Gastroesophageal sphincter (tissue), 4 donors: ENCODE measurements at regions not wholly inside any gene's neighbourhood (a gene's known extent, or its start where the extent isn't known, plus 50 kb on each side); places are given as distances from the start of the nearest gene placed in this dataset.

Experiments
- ATAC-seq: fragments of 150-250 bp; one replicate; pipeline ENCODE4 v1.9.1; 2016; ENCODE audit warnings: mild to moderate bottlenecking, moderate library complexity
- H3K27ac ChIP-seq, 4 donors: fragments of 200-600 bp; sonication (generic) in 3 of 4; 1 replicate in 3 of 4; 2 replicates in 1 of 4; pipeline ENCODE4 v1.5.1; 2016 to 2019
- H3K27me3 ChIP-seq: fragments of 200-600 bp; sonication (generic); one replicate; pipeline ENCODE4 v1.5.1; 2019
- H3K36me3 ChIP-seq, 2 donors: fragments of 200-600 bp; sonication (generic); one replicate each; pipeline ENCODE4 v1.5.1; 2019; ENCODE audit warnings: control low read depth in 1 of 2
- H3K4me1 ChIP-seq, 3 donors: fragments of 200-600 bp; sonication (generic); 1 replicate in 2 of 3; 2 replicates in 1 of 3; pipeline ENCODE4 v1.5.1; 2016 to 2019; ENCODE audit warnings: control low read depth in 2 of 3
- H3K4me3 ChIP-seq, 2 donors: fragments of 200-600 bp; sonication (generic); one replicate each; pipeline ENCODE4 v1.5.1; 2019; ENCODE audit warnings: mild to moderate bottlenecking in 1 of 2, moderate library complexity in 1 of 2
- H3K9me3 ChIP-seq, 3 donors: fragments of 200-600 bp; sonication (generic); one replicate each; pipeline ENCODE4 v1.5.1; 2017 to 2019; ENCODE audit warnings: control low read depth in 2 of 3
- EP300 ChIP-seq: sonication (generic); formaldehyde crosslinking; IDR thresholded peaks from one replicate; pipeline ENCODE4 v1.6.1; 2017; ENCODE audit warnings: antibody characterized with exemption, mild to moderate bottlenecking
- POLR2A ChIP-seq, 2 donors: fragments of 450-650 bp; IDR thresholded peaks; one replicate each; pipeline ENCODE4 v1.6.1; 2017; ENCODE audit warnings: antibody characterized with exemption in 2 of 2, mild to moderate bottlenecking in 2 of 2, moderate library complexity in 1 of 2
- POLR2AphosphoS5 ChIP-seq: sonication (generic); formaldehyde crosslinking; IDR thresholded peaks from one replicate; pipeline ENCODE4 v1.6.1; 2017; ENCODE audit warnings: antibody characterized with exemption
- WGBS, 2 donors: methylation state at CpG; one replicate each; pipeline ENCODE4 v1.1.5; 2018; ENCODE audit warnings: low coverage in 1 of 2; 5-methylcytosine and 5-hydroxymethylcytosine counted together
- TF ChIP-seq, protein P1 (sequence below), 4 experiments: fragments of 200-600 bp in 2 of 4; fragments of 450-650 bp in 2 of 4; sonication (generic) in 1 of 4; IDR thresholded peaks; one replicate each; pipeline ENCODE4 v1.5.1; 2017 to 2019; ENCODE audit warnings: antibody characterized with exemption in 4 of 4, mild to moderate bottlenecking in 2 of 4, moderate library complexity in 2 of 4

DNA sequence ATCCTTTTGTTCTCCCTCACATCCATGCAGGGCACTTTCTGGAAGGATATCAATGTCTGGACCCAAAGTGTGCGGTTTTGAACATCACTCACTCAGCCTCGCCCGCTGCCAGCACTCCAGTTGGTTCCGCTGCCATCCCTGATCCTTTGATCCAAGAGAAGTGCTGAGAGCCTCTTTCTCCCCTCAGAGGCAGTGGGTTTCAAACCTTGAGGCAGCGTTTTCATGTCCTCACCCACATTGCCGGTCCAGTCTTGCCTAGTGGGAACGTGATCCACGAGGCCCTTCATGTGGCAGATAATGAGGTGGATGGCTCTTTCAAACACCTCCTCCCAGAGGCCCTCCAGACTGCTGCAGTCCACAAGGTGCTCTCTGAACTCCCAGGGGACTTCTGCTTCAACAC is 122.2 kb downstream of the ACTL8 start:
- TF ChIP-seq EP300 (no peak), POLR2AphosphoS5 (no peak)
- TF ChIP-seq, protein P1, sequence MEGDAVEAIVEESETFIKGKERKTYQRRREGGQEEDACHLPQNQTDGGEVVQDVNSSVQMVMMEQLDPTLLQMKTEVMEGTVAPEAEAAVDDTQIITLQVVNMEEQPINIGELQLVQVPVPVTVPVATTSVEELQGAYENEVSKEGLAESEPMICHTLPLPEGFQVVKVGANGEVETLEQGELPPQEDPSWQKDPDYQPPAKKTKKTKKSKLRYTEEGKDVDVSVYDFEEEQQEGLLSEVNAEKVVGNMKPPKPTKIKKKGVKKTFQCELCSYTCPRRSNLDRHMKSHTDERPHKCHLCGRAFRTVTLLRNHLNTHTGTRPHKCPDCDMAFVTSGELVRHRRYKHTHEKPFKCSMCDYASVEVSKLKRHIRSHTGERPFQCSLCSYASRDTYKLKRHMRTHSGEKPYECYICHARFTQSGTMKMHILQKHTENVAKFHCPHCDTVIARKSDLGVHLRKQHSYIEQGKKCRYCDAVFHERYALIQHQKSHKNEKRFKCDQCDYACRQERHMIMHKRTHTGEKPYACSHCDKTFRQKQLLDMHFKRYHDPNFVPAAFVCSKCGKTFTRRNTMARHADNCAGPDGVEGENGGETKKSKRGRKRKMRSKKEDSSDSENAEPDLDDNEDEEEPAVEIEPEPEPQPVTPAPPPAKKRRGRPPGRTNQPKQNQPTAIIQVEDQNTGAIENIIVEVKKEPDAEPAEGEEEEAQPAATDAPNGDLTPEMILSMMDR (IDR thresholded peaks at IDR 0.05): no peak
- H3K27ac ChIP-seq: no peak overlapping the region
- H3K27me3 ChIP-seq: peaks cover 11% of the 10 kb centered on the region
- 81 to 86% methylated on average over 5 to 7 of the region's 8 CpGs for WGBS, 2 donors
- ATAC-seq: no peak
- H3K36me3 ChIP-seq: no peaks in the 10 kb centered on the region
- no peaks in the 10 kb centered on the region for H3K4me1 ChIP-seq
- no peaks in the 10 kb centered on the region for H3K9me3 ChIP-seq
- H3K4me3 ChIP-seq: no peak overlapping the region

DNA sequence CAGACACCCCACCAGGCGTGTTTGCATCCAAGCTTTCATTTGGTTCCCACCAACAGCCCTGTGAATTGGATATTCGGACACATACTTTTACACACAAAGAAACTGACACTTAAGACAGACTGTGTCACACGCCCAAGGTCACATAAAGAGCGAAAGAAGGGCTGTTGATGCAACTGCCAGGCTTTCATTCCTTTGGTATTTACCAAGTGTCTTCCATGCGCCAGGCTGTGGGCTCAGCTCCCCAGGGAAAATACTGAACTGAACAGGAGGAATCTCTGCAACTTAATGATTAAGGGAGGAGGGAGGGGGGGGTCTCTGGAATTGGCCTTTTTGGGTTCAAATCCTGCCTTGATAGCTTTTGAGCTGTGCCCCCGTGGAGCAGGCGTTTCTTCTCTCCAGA is 122.8 kb downstream of the ACTL8 start:
- WGBS, 2 donors: 76 to 100% methylated on average over 3 to 6 of the region's 7 CpGs
- no peak for ATAC-seq
- no peaks in the 10 kb centered on the region for H3K9me3 ChIP-seq
- H3K4me3 ChIP-seq: no peak overlapping the region
- H3K36me3 ChIP-seq: no peaks in the 10 kb centered on the region
- H3K4me1 ChIP-seq: no peaks in the 10 kb centered on the region
- no peak for TF ChIP-seq POLR2A (IDR thresholded peaks at IDR 0.05)
- TF ChIP-seq EP300: no peak
- no peak for TF ChIP-seq POLR2AphosphoS5
- TF ChIP-seq, protein P1 (IDR thresholded peaks at IDR 0.05): no peak
- H3K27me3 ChIP-seq: peaks cover 17% of the 10 kb centered on the region
- no peak overlapping the region for H3K27ac ChIP-seq

DNA sequence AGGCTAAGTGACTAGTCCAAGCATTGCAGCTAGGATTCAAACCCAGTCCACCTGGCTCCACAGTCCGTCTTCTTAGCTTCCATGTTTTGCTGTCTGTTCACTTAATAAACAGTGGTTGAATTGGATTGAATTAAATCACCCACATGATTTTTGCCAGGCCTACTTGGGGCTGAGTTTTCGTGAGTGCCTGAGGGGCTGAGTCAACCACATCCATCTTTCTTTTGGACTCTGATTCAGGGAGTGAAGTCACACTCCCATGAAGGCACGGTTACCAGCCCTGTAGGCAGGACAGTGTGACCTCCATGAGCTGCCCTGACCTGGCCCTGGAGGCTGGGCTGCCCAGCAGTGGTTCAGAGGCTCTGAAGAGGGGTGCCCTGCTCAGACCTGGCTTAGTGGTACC is 123.7 kb downstream of the ACTL8 start:
- Histone ChIP-seq H3K36me3 (no peaks in the 10 kb centered on the region), H3K4me3 (no peak overlapping the region), H3K4me1 (no peaks in the 10 kb centered on the region), H3K9me3 (no peaks in the 10 kb centered on the region), H3K27ac (no peak overlapping the region), H3K27me3 (peaks cover 20% of the 10 kb centered on the region)
- ATAC-seq: peak; percentile 34
- TF ChIP-seq POLR2A (IDR thresholded peaks at IDR 0.05): no peak
- peak; percentile 69 for TF ChIP-seq POLR2AphosphoS5
- TF ChIP-seq EP300: no peak
- TF ChIP-seq, protein P1 (IDR thresholded peaks at IDR 0.05): no peak
- WGBS, 2 donors: 19 to 46% methylated on average over 2 of the region's 3 CpGs

DNA sequence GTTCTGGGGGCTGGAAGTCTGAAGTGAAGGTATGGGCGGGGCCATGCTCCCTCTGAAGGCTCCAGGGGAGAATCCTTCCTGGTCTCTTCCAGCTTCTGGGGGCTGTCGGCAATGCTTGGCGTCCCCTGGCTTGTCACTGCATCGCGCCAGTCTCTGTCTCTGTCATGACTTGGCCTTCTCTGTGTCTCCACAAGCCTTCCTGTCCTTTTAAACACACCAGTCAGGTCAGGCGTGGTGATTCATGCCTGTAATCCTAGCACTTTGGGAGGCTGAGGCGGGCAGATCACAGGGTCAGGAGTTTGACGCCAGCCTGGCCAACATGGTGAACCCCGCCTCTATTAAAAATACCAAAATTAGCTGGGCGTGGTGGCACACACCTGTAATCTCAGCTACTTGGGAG is 125.3 kb downstream of the ACTL8 start:
- WGBS, 2 donors: 88 to 100% methylated on average over 1 to 9 of the region's 10 CpGs
- no peaks in the 10 kb centered on the region for H3K9me3 ChIP-seq
- no peaks in the 10 kb centered on the region for H3K36me3 ChIP-seq
- no peak overlapping the region for H3K27ac ChIP-seq
- H3K27me3 ChIP-seq: peaks cover 26% of the 10 kb centered on the region
- H3K4me1 ChIP-seq: no peaks in the 10 kb centered on the region
- ATAC-seq: no peak
- TF ChIP-seq, protein P1 (IDR thresholded peaks at IDR 0.05): no peak
- TF ChIP-seq EP300 (no peak), POLR2AphosphoS5 (no peak), POLR2A (IDR thresholded peaks at IDR 0.05) (no peak)
- no peak overlapping the region for H3K4me3 ChIP-seq

DNA sequence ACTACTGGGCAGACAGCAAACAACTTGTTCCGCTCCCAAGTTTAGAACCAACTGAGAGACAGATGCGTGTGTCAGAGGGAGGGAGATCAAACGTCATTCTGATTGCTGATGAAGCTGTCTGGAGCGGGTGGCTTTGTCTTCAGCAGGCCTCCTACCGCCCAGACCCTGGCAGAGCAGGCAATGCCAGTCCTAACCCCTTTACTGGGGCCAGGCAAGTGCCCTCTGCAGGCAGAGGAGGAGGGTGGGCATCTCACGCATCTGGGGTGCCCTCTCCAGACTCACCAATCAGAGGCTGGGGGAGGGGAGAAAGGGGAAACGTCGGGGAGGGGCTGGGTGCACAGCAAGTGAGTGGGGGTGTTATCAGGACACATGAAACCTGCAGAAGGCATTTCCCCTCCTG is 126.6 kb downstream of the ACTL8 start:
- Histone ChIP-seq H3K9me3 (no peaks in the 10 kb centered on the region), H3K27me3 (peaks cover 39% of the 10 kb centered on the region), H3K4me3 (no peak overlapping the region), H3K27ac (no peak overlapping the region), H3K4me1 (no peaks in the 10 kb centered on the region), H3K36me3 (no peaks in the 10 kb centered on the region)
- no peak for ATAC-seq
- WGBS, 2 donors: 20% methylated on average over 1 to 6 of the region's 8 CpGs
- no peak for TF ChIP-seq POLR2AphosphoS5
- TF ChIP-seq, protein P1 (IDR thresholded peaks at IDR 0.05): no peak
- TF ChIP-seq EP300: no peak
- no peak for TF ChIP-seq POLR2A (IDR thresholded peaks at IDR 0.05)
